NCI-H128 (cell line): ENCODE measurements at regions not wholly inside any gene's neighbourhood (a gene's known extent, or its start where the extent isn't known, plus 50 kb on each side); places are given as distances from the start of the nearest gene placed in this dataset.

ENCODE experiments used
- DNase-seq: peaks from one replicate; lab custom pipeline; 2025; ENCODE audit not compliant: unreplicated experiment; lab: John Stamatoyannopoulos, UW

- no peak for DNase-seq
These were observed 668.2 kb downstream of the CCSER2 start for GRCh38 chr10:84996580-84996979.

GRCh38 chr10:84997870-84998269 lies 669.5 kb downstream of the CCSER2 start:
- DNase-seq, result no peak

GRCh38 chr10:84999929-85000328 lies 671.5 kb downstream of the CCSER2 start:
- DNase-seq, result no peak

- no peak for DNase-seq
These were observed 674.7 kb downstream of the CCSER2 start for GRCh38 chr10:85003083-85003482.

GRCh38 chr10:85008488-85009184 lies 680.2 kb downstream of the CCSER2 start:
- DNase-seq, result no peak

- no peak for DNase-seq
These were observed 683.9 kb downstream of the CCSER2 start for GRCh38 chr10:85012305-85012704.

GRCh38 chr10:85026878-85027467 lies 698.6 kb downstream of the CCSER2 start:
- no peak for DNase-seq

- DNase-seq, result no peak
These were observed 704.6 kb downstream of the CCSER2 start for GRCh38 chr10:85032981-85033380.

- no peak for DNase-seq
These were observed 708.3 kb downstream of the CCSER2 start for GRCh38 chr10:85036661-85037060.

- DNase-seq, result no peak
These were observed 710.9 kb downstream of the CCSER2 start for GRCh38 chr10:85039311-85039710.

- no peak for DNase-seq
These were observed 714.8 kb downstream of the CCSER2 start for GRCh38 chr10:85043207-85043606.

GRCh38 chr10:85045046-85045445 lies 716.7 kb downstream of the CCSER2 start:
- DNase-seq, result no peak

GRCh38 chr10:85047170-85047834 lies 718.9 kb downstream of the CCSER2 start:
- DNase-seq, result no peak

- DNase-seq, result no peak
These were observed 719.6 kb downstream of the CCSER2 start for GRCh38 chr10:85047979-85048378.

- DNase-seq, result no peak
These were observed 720.3 kb downstream of the CCSER2 start for GRCh38 chr10:85048644-85049043.

- no peak for DNase-seq
These were observed 732.6 kb downstream of the CCSER2 start for GRCh38 chr10:85060944-85061343.

GRCh38 chr10:85061401-85061800 lies 733.0 kb downstream of the CCSER2 start:
- no peak for DNase-seq

GRCh38 chr10:85067955-85068354 lies 739.6 kb downstream of the CCSER2 start:
- no peak for DNase-seq

- no peak for DNase-seq
These were observed 752.5 kb downstream of the CCSER2 start for GRCh38 chr10:85080934-85081333.

GRCh38 chr10:85098835-85099521 lies 770.6 kb downstream of the CCSER2 start:
- no peak for DNase-seq

GRCh38 chr10:85100495-85100894 lies 772.1 kb downstream of the CCSER2 start:
- DNase-seq, result no peak
